ENCODE measurements at regions not wholly inside any gene's neighbourhood (a gene's known extent, or its start where the extent isn't known, plus 50 kb on each side); places are given as distances from the start of the nearest gene placed in this dataset.

- BruUV-seq (replicated peaks) = no TSS peak
- POLR2A ChIA-PET (ENCODE audit: low non-redundant PET) = no interaction called here
- CTCF ChIA-PET = no interaction called here
Measured at GRCh38 chr4:35216636-35217035, 1027.7 kb downstream of the ARAP2 start.

GRCh38 chr4:35217331-35217730, 1027.0 kb downstream of the ARAP2 start:
- no peaks in the 10 kb centered on the region for H3K27me3 ChIP-seq (replicated peaks; ENCODE audit: insufficient read depth, low read depth, low read length, poor library complexity)
- CTCF ChIA-PET = no interaction called here
- no peak for DNase-seq (ENCODE audit: low spot score)
- no peak overlapping the region for H3K4me3 ChIP-seq (ENCODE audit: low read depth, low read length, poor library complexity, severe bottlenecking)
- no peaks in the 10 kb centered on the region for H3K36me3 ChIP-seq (ENCODE audit: insufficient read depth, low read length, poor library complexity, severe bottlenecking)
- POLR2A ChIA-PET (ENCODE audit: low non-redundant PET) = no interaction called here
- no peak overlapping the region for H3K27ac ChIP-seq (ENCODE audit: low read depth, low read length, poor library complexity, severe bottlenecking)
- no peak for TF ChIP-seq CTCF (conservative IDR thresholded peaks at IDR 0.05; ENCODE audit: low read depth, low read length)
- TF ChIP-seq EZH2 (IDR thresholded peaks at IDR 0.05; ENCODE audit: borderline replicate concordance, low read depth, low read length, poor library complexity, severe bottlenecking) = no peak
- intact Hi-C loops (cut with micrococcal nuclease; ENCODE audit: unreplicated experiment) = no loop called here
- no peaks in the 10 kb centered on the region for H3K9me3 ChIP-seq (ENCODE audit: low read depth, low read length, poor library complexity, severe bottlenecking)
- no TSS peak for BruUV-seq (replicated peaks)
- no peaks in the 10 kb centered on the region for H3K4me1 ChIP-seq (ENCODE audit: insufficient read depth, low read length, poor library complexity, severe bottlenecking)

More at GRCh38 chr4:35216636-35217035, 1027.7 kb downstream of the ARAP2 start:
- Histone ChIP-seq H3K27ac (ENCODE audit: low read depth, low read length, poor library complexity, severe bottlenecking) (no peak overlapping the region), H3K36me3 (ENCODE audit: insufficient read depth, low read length, poor library complexity, severe bottlenecking) (no peaks in the 10 kb centered on the region), H3K4me3 (ENCODE audit: low read depth, low read length, poor library complexity, severe bottlenecking) (no peak overlapping the region), H3K9me3 (ENCODE audit: low read depth, low read length, poor library complexity, severe bottlenecking) (no peaks in the 10 kb centered on the region), H3K27me3 (replicated peaks; ENCODE audit: insufficient read depth, low read depth, low read length, poor library complexity) (no peaks in the 10 kb centered on the region), H3K4me1 (ENCODE audit: insufficient read depth, low read length, poor library complexity, severe bottlenecking) (no peaks in the 10 kb centered on the region)
- intact Hi-C loops (cut with micrococcal nuclease; ENCODE audit: unreplicated experiment) = no loop called here
- DNase-seq (ENCODE audit: low spot score) = no peak
- no peak for TF ChIP-seq CTCF (conservative IDR thresholded peaks at IDR 0.05; ENCODE audit: low read depth, low read length)
- TF ChIP-seq EZH2 (IDR thresholded peaks at IDR 0.05; ENCODE audit: borderline replicate concordance, low read depth, low read length, poor library complexity, severe bottlenecking) = no peak

GRCh38 chr4:35228313-35228712, 1016.0 kb downstream of the ARAP2 start:
- H3K27me3 ChIP-seq (replicated peaks; ENCODE audit: insufficient read depth, low read depth, low read length, poor library complexity) = no peaks in the 10 kb centered on the region
- ChIA-PET CTCF (no interaction called here), POLR2A (ENCODE audit: low non-redundant PET) (no interaction called here)
- no peaks in the 10 kb centered on the region for H3K9me3 ChIP-seq (ENCODE audit: low read depth, low read length, poor library complexity, severe bottlenecking)
- H3K36me3 ChIP-seq (ENCODE audit: insufficient read depth, low read length, poor library complexity, severe bottlenecking) = no peaks in the 10 kb centered on the region
- H3K27ac ChIP-seq (ENCODE audit: low read depth, low read length, poor library complexity, severe bottlenecking) = no peak overlapping the region
- no peak for TF ChIP-seq EZH2 (IDR thresholded peaks at IDR 0.05; ENCODE audit: borderline replicate concordance, low read depth, low read length, poor library complexity, severe bottlenecking)
- no peak for TF ChIP-seq CTCF (conservative IDR thresholded peaks at IDR 0.05; ENCODE audit: low read depth, low read length)
- DNase-seq (ENCODE audit: low spot score) = no peak
- H3K4me3 ChIP-seq (ENCODE audit: low read depth, low read length, poor library complexity, severe bottlenecking) = no peak overlapping the region
- intact Hi-C loops (cut with micrococcal nuclease; ENCODE audit: unreplicated experiment) = no loop called here
- no TSS peak for BruUV-seq (replicated peaks)
- H3K4me1 ChIP-seq (ENCODE audit: insufficient read depth, low read length, poor library complexity, severe bottlenecking) = no peaks in the 10 kb centered on the region
